GM12892 (cell line): ENCODE measurements at regions not wholly inside any gene's neighbourhood (a gene's known extent, or its start where the extent isn't known, plus 50 kb on each side); places are given as distances from the start of the nearest gene placed in this dataset.

Experiments
- DNase-seq: peaks from one replicate; pipeline ENCODE4 v3.0.0; 2011; ENCODE audit not compliant: insufficient read length
- FAIRE-seq: peaks from 2 replicates; lab custom pipeline; 2011; peaks lifted over from hg19 to GRCh38; lab: Jason Lieb, UNC
- POLR2A ChIP-seq: IDR thresholded peaks from 2 replicates; pipeline ENCODE4 v1.6.1; 2011; ENCODE audit warnings: low read depth, low read length, control low read depth
- POLR2AphosphoS5 ChIP-seq: IDR thresholded peaks from 2 replicates; pipeline ENCODE4 v1.6.1; 2011; ENCODE audit warnings: low read depth, low read length, control low read depth
- TAF1 ChIP-seq: IDR thresholded peaks from 2 replicates; pipeline ENCODE4 v1.6.1; 2011; ENCODE audit warnings: low read depth, mild to moderate bottlenecking, control low read depth, low read length, borderline replicate concordance

DNA sequence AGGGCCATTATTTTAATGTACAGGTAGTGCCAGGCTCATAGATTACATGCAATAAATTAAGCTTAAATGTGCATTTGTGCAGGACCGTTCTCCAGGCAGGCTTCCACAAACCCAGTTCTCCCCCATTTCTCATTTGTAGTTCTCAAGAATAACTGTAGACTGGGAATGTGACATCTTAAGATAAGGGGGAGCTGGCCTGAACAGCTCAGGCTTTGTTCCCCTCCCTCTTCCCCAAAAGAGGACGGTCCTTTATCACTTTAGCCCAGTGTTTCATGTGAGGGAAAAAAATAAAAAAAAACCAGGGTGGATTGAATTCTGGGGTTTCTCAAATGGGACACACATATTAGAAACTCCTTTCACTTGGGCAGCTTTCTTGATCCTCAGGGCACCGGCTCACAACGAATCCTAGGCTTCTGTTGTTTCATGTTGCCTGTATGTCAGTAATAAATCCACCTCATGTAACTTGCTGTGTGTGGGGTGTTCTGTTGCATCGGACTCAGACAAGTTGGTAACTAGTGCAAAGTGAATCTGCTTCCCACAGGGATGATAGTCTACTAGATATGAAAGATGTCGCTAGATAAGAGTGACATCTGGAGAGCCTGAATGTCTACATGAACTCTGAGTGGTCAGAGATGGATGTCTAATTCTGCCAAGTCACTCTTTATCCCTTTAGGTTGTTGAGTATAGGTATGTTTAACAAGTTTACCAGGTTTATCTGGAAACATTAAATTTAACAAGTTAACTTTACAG, 2030.6 kb upstream of the NUDT12 start:
- no peak for FAIRE-seq
- TF ChIP-seq TAF1 (no peak), POLR2A (no peak)
- no peak for DNase-seq

DNA sequence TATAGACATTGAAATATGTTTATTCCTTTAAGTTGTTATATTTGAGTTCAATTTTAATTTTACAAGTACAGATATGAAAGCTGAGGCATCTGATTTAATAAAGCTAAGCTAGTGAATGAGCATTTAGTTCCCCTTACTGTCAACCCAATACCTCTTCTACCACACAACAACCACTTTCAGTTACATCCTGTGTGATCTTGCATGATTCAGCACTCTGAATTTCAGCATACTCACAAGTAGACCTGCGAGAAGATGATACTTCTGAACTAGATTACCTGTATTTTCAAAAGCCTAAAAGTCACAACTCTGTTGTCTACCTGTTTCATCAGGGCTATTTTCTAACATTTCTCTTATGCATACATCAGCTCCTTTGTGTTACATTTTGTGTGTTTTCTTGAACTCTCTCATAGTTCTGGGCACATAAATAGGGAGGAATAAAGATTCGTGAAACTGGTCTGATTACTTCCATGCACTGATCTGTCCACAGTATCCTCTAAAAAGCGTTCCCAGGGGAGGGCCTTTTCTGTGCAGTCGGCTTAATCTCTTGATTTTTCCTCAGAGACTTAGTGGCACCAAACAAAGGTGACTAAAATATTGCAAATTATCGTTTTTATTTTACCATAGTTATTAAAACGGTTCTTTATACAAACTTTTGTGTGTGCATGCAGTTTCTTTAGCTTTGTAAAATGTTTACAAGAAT, 2025.5 kb upstream of the NUDT12 start:
- no peak for FAIRE-seq
- no peak for TF ChIP-seq POLR2A
- DNase-seq: no peak

DNA sequence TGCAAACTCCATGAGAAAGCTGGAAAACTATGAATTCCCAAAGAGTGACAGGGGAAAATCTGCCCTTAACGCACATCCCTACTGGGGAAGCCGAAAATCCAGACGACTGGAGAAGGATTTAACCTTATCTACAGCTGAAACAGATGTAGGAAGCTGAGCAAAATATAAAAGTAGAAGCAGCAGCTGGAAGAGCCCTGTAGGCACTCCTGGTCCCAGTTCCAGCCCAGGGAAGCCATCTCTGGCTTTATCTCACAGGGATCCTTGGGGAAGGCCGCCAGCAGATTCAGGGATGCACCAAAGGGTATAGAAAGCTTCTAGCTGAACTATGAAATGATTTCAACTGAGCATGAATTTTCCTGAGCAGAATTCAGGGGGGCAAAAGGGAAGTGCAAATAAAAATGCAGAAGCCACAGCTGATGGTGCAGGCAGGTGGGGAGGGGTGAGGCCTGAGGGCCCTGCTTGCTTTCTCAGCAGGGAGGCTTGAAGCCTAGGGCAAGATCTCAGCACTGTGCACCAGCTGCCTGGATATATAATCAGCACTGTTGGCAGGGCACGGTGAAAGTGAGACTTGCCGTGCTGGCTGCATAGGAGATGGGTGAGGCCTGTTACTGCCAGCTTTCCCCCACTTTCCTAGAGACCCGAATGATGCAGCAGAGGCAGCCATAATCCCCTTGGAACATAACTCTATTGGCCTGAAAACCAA, 2019.5 kb upstream of the NUDT12 start:
- FAIRE-seq (no peak), DNase-seq (no peak)
- TF ChIP-seq POLR2AphosphoS5 (no peak), TAF1 (no peak)

DNA sequence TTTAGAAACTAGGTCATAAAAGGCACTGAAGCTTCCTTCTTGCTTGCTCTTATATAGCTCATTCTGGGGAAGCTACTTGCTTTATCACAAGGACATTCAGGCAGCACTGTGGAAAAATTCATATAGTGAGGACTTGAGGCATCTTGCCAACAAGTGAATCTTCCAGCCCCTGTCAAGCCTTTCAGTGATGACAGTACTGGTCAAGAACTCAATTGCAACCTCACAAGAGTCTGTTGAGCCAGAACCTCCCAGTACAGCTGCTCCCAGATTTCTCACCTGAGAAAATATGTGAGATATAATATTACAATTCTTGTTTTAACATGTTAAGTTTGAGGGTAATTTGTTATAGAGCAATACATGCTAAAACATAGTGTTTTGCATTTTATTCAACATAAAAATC, 2011.0 kb upstream of the NUDT12 start:
- DNase-seq (no peak), FAIRE-seq (no peak)
- no peak for TF ChIP-seq TAF1
- TF ChIP-seq POLR2A: no peak
- no peak for TF ChIP-seq POLR2AphosphoS5

DNA sequence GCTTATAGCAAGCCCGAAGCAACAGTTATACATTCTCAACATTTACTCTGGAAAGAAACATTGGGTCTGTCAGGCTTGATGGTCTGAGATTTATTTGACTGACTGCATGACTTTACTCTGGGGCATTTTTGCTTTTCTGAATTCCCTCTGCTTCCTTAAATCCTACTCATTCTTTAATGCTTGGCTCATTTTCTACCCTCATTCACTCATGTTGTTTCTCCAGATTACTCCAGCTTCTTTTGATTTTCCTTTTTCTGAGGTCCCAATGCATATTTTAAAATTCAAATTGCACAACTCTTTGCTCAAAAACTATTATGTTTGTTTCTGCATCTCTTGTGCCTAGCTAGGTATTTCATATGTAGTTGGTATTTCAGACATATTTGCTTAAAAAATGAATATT, 2002.9 kb upstream of the NUDT12 start:
- DNase-seq: no peak
- no peak for TF ChIP-seq POLR2A
- no peak for TF ChIP-seq POLR2AphosphoS5
- TF ChIP-seq TAF1: no peak
- no peak for FAIRE-seq

- FAIRE-seq: no peak
- DNase-seq: no peak
- TF ChIP-seq TAF1: no peak
- no peak for TF ChIP-seq POLR2A
- no peak for TF ChIP-seq POLR2AphosphoS5
Measured at GRCh38 chr5:105563842-105564241, 2001.3 kb upstream of the NUDT12 start.

DNA sequence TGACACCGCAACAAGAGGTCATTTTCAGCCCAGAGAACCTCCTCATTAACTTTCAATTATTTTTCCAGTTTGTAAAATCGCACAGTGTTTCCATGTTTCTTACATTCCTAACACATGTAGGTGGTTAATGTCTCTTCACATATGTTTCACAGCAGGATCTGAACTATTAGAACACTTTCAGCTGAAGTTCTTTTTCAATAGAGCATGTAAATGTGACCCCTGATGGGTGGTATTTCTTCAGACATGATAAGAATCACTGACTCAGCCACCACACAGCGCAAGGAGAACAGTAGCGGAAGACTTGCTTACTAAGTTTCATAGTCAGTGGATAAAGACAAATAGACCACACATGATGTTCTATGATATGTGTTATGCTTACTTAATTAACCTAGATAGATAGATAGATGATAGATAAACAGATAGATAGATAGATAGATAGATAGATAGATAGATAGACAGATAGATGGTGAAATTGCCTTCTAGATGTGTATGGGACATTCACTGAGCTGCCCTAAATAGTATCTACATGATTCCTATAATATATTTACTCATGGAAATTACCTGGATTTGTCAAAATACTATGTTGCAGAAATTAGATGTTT, 1992.1 kb upstream of the NUDT12 start:
- FAIRE-seq: no peak
- no peak for TF ChIP-seq POLR2AphosphoS5
- TF ChIP-seq POLR2A: no peak
- TF ChIP-seq TAF1: no peak
- no peak for DNase-seq

DNA sequence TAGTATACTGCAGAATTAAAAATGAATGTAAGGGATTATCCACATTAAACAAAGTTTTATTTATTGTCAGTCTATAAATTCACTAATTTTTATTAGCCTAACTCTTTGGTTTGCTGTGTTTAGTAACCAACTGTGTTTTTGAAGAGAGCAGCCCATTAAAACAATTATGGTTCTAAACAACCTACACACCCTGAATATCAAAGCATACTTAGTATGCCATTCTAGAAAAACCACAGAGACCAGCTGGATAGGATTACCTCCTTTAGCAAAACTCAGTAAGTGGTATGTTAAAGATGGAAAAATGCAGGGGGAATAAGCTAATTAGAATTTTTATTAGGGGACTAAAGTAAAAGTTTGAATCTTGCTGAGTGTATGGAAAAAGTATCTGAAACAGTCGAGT, 1981.7 kb upstream of the NUDT12 start:
- DNase-seq: no peak
- no peak for FAIRE-seq
- no peak for TF ChIP-seq POLR2AphosphoS5

DNA sequence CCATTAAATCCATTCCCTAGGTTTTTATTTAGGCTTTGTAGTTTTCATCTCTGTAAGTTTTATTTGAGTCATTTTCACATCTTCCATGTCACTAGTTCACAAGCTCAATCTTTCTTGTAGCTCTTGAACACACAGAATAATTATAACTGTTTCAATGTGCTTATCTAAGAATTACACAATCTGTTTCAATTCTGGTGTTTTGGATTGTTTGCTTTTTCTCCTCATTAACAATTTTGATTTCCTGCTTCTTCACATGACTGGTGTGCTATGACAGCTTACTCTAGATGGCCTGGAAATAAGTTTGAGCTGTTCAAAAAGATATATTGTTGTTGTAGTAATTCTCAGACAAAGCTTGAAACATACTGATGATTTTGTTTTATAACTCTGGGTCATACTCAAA, 1974.1 kb upstream of the NUDT12 start:
- FAIRE-seq: no peak
- no peak for TF ChIP-seq TAF1
- no peak for TF ChIP-seq POLR2A
- TF ChIP-seq POLR2AphosphoS5: no peak

DNA sequence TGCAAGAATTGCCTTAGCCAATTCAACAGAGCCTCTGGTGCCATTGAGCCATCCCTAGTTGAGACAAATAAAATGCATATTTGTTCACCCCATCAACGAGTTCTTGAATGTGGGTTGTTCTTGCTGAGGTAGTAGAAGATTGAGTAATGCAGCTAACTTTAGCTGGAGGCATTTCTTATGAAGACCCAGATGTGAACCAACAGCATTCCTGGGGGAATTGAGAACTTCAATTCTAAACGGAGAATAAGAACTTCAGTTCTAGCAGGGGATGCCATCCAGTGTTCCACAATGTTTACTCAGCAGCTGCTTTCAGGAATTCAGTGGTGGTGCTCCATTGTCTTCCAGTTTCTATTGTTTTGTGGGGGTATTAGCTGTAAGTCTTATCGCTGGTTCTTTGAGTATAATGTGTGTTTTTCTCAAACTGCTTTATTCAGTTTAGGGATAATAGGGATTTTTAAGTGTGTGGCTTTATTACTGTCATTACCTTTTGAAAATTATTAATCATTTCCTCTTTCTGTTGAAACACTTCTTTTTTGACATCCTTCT, 1968.2 kb upstream of the NUDT12 start:
- DNase-seq (no peak), FAIRE-seq (no peak)
- no peak for TF ChIP-seq POLR2A
- no peak for TF ChIP-seq TAF1
- no peak for TF ChIP-seq POLR2AphosphoS5

More for the DNA sequence above, 1974.1 kb upstream of the NUDT12 start:
- no peak for DNase-seq

- DNase-seq (no peak), FAIRE-seq (no peak)
- no peak for TF ChIP-seq POLR2AphosphoS5
- TF ChIP-seq TAF1: no peak
- TF ChIP-seq POLR2A: no peak
Measured at GRCh38 chr5:105529851-105530250, 1967.3 kb upstream of the NUDT12 start.

DNA sequence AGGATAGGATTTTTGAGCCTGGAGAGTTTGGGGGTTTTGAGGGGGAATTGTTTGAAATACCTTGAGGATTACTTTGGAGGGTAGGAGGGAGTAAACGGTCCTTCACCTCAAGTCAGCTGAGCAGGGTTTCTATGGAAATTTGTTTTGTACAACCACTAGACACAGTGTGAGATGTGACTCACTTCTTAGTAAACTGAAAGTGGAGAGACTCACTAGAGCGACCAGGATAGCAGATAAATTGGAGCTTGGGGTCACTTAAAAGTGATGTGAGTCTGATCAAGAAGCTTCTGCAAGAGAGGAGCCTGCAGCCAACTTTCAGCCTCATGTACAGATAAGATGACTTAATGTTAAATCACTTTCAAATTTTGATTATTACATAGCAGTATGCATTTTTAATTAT, 1945.9 kb upstream of the NUDT12 start:
- FAIRE-seq (no peak), DNase-seq (no peak)
- TF ChIP-seq POLR2AphosphoS5 (no peak), POLR2A (no peak), TAF1 (no peak)
